Hematopoietic multipotent progenitor cell treated with erythropoietin and hydrocortisone succinate and interleukin-3 and kit ligand, for 15 days (in vitro differentiated cells): ENCODE measurements at regions not wholly inside any gene's neighbourhood (a gene's known extent, or its start where the extent isn't known, plus 50 kb on each side); places are given as distances from the start of the nearest gene placed in this dataset.

Experiments
- DNase-seq: peaks from one replicate; pipeline ENCODE4 v3.0.0-alpha.2; 2015; ENCODE audit warnings: low spot score

DNA sequence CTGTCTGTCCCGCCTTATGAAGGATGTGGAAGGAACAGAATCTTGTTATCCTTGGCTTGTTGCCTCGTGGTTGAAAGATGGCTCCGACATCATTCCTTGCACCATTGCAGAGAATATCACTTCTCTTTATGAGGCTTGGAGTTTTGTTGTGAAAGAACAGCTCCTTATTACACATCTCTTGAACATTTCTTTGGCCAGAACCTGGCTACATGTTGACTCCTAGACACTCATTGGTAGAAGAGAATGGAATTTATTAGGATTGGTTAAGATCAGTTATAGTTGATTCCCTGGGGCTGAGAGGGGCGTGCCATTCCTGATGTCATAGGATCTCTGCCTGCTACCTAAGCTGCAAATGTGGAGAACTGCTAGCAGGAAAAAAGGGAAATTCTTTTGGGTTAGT is 180.5 kb upstream of the CTBP2 start:
- DNase-seq, result no peak

DNA sequence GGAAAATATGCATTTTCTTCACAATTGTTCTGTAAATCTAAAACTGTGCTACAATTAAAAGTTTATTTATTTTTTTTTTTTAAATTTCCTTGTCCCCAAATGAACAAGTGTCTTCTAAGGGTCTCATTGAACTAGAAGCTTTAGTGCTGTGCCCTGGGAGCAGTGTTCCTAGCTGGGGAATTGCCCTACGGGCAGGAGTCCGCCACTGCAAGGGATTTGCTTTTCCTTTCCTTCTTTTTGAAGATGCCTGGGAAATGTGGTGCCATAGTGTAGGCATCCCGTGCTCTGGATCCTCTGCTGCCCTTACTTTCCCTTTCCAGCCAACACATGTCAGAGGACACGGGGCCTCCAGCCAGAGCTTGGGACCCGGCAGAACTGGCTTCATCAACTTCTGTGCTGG is 177.1 kb upstream of the CTBP2 start:
- no peak for DNase-seq

DNA sequence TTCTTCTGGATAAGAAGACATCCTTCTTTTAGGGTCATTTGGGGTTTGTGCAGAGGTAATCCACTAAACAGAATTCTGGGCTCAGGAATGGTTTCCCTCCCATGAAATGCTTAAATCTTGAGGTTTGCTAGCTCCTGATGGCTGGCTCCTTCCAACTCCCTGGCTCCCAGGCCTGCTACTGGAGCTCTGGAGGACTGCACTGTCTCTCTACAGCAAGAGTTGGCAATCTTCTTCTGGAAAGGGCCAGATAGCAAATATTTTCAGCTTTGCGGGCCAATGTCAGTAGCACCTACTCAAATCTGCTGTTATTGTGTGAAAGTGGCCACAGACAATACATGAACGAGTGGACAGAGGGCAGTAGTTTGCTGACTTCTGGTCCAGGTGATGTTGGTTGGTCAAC is 174.2 kb upstream of the CTBP2 start:
- DNase-seq, result no peak

DNA sequence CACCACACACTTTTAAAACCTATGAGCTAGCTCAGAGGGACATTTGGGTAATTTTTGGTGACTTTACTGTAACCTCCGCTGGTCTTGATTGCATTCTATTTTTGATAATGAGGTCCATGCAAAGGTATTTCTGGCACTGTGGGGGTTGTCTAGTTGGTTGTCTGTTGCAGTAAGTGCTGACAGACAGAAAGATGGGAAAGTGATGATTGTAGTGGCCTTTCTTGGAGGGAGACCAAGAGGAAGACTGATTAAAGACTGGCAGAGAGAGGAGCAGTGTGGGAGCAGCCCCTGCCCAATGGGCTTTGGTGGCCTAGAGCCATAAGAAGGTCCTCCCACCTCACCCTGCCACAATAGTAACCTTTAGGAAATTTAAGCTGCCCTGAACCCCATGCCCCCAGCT is 173.4 kb upstream of the CTBP2 start:
- DNase-seq, result no peak

DNA sequence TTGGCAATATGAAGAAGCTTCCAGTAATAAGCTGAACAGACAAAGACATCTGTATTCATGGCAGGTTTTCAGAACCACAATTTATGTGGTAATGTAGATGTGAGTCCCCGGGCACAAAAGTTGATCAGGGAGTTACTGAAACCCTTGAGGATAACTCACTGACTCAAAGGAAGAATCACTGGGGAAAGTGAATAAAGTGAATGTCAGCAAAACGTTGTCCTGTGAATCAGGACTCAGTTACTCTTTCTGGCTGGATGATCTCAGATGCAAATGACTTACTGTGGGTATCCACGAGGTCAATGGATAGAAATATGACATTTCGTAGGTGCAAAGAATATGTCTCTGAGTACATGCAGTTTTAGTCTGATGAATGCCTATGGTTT is 172.8 kb upstream of the CTBP2 start:
- no peak for DNase-seq

- no peak for DNase-seq
Measured at GRCh38 chr10:125332548-125333208, 172.3 kb upstream of the CTBP2 start.

GRCh38 chr10:125331056-125331455 is 170.7 kb upstream of the CTBP2 start:
- no peak for DNase-seq

GRCh38 chr10:125329056-125329455 is 168.7 kb upstream of the CTBP2 start:
- no peak for DNase-seq

DNA sequence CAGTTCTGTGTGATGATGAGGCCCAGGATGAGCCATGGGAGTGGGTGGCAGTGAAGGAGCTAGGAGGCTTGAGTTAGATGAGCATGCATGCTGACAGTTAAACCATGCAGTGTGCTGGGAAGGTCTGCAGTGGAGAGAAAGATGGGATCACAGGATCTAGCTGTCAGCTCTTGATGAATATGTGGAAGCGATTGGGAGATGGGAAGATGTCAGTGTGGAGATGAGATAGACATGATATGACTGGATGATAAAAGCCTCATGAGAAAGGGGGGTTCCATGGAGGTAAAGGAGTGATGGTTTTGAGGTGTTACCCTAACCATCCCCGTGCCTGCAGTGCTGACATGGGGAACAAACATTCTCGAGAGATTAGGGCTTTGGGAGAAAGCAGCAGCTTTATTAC is 165.0 kb upstream of the CTBP2 start:
- no peak for DNase-seq

GRCh38 chr10:125316436-125316835 is 156.1 kb upstream of the CTBP2 start:
- no peak for DNase-seq

DNA sequence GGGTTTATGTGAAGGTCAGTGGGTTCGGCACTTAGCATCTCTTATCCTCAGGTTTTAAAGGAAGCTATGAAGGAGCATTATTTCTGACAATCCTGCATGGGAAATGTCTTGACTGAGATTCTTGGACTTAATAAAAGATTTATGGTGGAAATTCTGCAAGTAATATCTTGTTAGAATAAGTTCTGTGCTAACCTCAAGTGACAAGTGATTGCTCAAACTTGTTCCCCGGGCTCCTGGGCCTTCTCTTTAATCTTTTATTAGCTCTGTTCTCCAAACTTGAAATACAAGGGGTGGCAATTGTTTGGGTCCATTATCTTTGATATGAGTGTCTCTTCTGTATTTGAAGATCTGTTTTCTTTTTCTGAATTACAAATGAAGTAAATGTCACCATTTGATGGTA is 140.6 kb upstream of the CTBP2 start:
- DNase-seq, result no peak

- no peak for DNase-seq
Measured at GRCh38 chr10:125299461-125299860, 139.1 kb upstream of the CTBP2 start.

DNA sequence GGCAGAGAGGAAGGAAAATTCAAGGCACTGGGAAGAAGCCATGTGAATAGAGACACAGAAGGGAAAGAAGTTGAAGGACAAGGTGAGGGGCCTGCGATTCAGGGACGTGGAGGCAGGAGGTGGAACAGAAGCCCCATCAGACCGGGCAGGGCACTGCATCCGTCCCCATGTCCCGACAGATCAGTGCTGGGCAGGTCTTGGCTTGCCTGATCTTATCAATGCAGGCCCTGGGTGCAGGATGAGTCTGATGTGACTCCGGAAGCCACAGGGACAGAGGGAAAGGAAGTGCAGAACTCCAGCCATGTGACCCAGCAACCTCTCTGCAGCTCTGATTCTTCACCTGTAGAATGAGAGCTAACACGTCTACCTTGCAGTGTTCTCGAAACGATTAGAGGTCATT is 136.2 kb upstream of the CTBP2 start:
- no peak for DNase-seq

DNA sequence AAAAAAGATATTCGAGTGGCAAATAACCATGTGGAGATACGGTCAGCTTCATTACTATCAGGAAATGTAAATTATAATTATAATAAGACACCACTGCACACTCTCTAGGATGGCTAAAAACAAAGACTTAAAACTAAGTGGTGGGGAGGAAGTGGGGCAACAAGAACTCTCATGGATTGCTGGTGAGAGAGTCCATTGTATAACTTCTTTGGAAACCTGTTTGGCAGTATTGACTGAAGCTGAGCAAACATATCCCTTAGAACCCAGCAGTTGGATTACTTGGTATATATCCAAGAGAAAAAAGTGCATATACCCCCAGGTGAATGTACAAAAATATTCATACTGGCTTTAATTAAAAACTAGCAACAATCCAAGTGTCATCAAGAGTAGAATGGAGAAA is 133.7 kb upstream of the CTBP2 start:
- no peak for DNase-seq

- DNase-seq, result no peak
Measured at GRCh38 chr10:125291836-125292235, 131.5 kb upstream of the CTBP2 start.

DNA sequence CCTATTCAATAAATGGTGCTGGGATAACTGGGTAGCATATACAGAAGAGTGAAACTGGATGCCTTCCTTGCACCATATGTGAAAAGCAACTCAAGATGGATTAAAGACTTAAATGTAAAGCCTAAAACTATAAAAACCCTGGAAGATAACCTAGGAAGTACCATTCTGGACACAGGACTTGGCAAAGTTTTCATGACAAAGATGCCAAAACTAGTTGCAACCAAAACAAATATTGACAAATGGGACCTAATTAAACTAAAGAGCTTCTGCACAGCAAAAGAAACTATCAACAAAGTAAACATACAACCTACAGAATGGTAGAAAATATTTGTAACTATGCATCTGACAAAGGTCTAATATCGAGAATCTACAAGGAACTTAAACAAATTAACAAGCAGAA is 129.1 kb upstream of the CTBP2 start:
- no peak for DNase-seq

- no peak for DNase-seq
Measured at GRCh38 chr10:125284875-125285597, 124.7 kb upstream of the CTBP2 start.

DNA sequence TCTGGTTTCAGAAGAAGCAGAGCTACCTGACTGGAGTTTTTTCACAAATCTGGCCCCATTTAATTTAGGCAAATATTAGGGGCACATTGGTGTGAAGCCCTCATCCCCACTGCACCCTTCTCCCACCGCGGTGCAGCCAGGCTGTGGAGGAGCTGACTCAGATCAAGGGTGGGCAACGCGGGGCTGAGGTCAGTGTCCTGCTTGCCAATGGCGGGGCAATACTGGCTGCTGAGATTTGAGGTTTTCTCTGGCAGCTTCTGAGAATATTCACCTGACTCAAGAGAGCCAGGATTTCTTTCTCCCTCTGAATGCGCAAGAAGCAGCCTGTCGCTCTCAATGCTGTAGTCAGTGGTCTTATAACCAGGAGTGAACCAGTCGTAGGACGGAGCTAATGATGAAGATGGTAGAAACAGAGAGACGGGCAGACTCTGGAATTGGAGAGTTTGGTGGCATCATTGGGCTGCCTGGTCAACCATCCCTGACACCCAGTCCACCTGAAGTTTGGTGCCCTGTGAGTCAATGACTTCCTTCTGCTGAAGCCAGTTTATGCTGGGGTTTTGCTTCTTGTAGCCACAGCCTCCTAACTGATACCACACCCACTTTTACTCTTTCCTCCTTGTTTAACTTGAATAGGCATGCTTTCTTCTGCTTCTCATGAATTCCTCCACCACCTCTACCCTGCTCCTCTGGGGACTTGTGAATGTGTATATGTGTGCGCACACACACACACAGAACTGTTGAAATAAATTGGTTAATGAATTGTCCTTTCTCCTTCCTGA is 123.7 kb upstream of the CTBP2 start:
- DNase-seq, result no peak

- DNase-seq, result no peak
Measured at GRCh38 chr10:125283191-125283835, 123.0 kb upstream of the CTBP2 start.

GRCh38 chr10:125281091-125281490 is 120.7 kb upstream of the CTBP2 start:
- no peak for DNase-seq

DNA sequence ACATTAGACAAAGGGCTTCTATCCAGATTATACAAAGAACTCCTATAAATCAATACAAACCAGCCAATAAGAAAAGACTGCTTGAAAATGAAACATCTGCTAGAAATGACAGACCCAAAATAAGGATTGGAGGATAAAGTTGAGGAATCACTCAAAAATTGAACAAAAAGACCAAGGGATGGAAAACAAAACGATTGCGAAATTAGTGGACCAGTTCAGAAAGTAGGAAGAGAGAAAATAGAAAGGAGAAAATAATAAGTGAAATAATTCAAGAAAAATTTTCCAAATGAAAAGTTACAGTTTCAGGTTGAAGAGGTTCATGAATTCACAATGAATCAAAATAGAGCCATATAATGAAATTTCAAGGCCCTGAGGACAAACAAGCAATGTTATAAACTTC is 115.8 kb upstream of the CTBP2 start:
- no peak for DNase-seq

DNA sequence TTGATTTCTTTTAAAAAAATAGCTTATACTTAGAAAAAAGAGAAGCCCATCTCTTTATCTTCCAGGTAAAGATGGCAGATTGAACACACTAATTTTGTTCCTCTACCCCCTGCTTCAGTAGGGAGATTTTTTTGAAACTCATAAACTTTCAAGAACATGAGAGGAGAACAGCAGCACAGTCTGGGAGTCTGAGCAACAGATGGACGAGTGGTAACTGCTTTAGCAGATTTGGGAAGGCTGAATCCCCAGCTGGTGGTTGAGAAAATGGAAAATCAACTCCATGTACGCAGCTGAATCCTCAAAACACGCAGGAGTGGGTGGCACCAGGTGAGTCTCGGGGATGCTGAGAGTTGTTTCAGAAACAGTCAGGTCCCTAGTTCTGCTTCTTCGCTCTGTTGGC is 114.6 kb upstream of the CTBP2 start:
- no peak for DNase-seq

DNA sequence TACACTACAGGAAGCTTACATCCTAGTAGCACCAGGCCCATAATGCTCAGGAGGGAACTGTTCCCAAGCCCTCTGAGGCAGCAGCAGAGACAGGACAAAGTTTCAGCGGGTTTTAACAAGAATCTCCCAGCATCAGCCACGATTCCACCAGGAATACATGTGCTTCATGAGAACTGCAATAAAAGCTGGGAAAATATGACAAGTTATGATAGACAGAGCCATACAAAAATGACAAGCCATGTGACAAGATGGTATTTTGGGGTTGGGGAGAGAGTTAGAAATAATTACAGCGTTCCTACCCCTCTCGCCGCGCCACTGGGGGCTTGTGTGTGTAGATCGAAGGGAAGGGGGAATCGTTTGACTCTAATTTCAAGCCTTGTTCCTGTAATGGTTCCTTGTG is 112.7 kb upstream of the CTBP2 start:
- DNase-seq, result no peak
